Caco-2 (cell line): ENCODE measurements at regions not wholly inside any gene's neighbourhood (a gene's known extent, or its start where the extent isn't known, plus 50 kb on each side); places are given as distances from the start of the nearest gene placed in this dataset.

ENCODE experiments used
- BruUV-seq: library from RNA; stranded (reverse); fragments of 400-500 nt; replicated peaks from 2 replicates; lab custom pipeline; 2021; lab: Mats Ljungman, UMichigan
- CTCF ChIA-PET: fragments of 300-600 bp; sonication (Branson Sonifier 250); formaldehyde crosslinking; loops from one replicate; lab custom pipeline; 2022; ENCODE audit warnings: antibody characterized with exemption; lab: Charles Lee
- POLR2A ChIA-PET: fragments of 300-600 bp; sonication (Branson Sonifier 250); formaldehyde crosslinking; loops from one replicate; lab custom pipeline; 2022; ENCODE audit warnings: antibody characterized with exemption; lab: Charles Lee
- DNase-seq, 2 experiments: peaks; one replicate each; pipeline versions ENCODE4 v3.0.0 to v3.0.0-alpha.2; 2020 to 2022
- H3K27me3 ChIP-seq: replicated peaks from 2 replicates; pipeline ENCODE4 v1.6.0; 2011; ENCODE audit warnings: low read length; ENCODE audit not compliant: control insufficient read depth, insufficient read depth
- H3K36me3 ChIP-seq: 2 replicates; pipeline ENCODE4 v1.5.1; 2011; ENCODE audit warnings: low read length; ENCODE audit not compliant: control insufficient read depth, insufficient read depth
- H3K4me1 ChIP-seq: fragments of 250-450 bp; sonication (Bioruptor Pico); 2 replicates; pipeline ENCODE4 v1.5.1; 2020; ENCODE audit warnings: mild to moderate bottlenecking
- H3K4me3 ChIP-seq: 2 replicates; pipeline ENCODE4 v1.5.1; 2011; ENCODE audit warnings: low read depth, mild to moderate bottlenecking, control low read depth, low read length
- H3K9me3 ChIP-seq: fragments of 250-450 bp; sonication (Bioruptor Pico); 2 replicates; pipeline ENCODE4 v1.5.1; 2020; ENCODE audit warnings: mild to moderate bottlenecking, moderate library complexity
- H3K27ac Mint-ChIP-seq: one replicate; pipeline ENCODE4 v1.8.0; 2022; ENCODE audit warnings: mixed read lengths; ENCODE audit not compliant: unreplicated experiment
- H3K27me3 Mint-ChIP-seq: one replicate; pipeline ENCODE4 v1.8.0; 2022; ENCODE audit warnings: mixed read lengths; ENCODE audit not compliant: insufficient read depth, unreplicated experiment
- H3K36me3 Mint-ChIP-seq: one replicate; pipeline ENCODE4 v1.8.0; 2022; ENCODE audit warnings: mild to moderate bottlenecking, mixed read lengths; ENCODE audit not compliant: insufficient read depth, unreplicated experiment
- H3K4me1 Mint-ChIP-seq: one replicate; pipeline ENCODE4 v1.8.0; 2022; ENCODE audit warnings: low read depth, mixed read lengths; ENCODE audit not compliant: unreplicated experiment
- H3K4me3 Mint-ChIP-seq: one replicate; pipeline ENCODE4 v1.8.0; 2022; ENCODE audit warnings: mild to moderate bottlenecking, moderate library complexity, mixed read lengths; ENCODE audit not compliant: unreplicated experiment
- H3K9me3 Mint-ChIP-seq: one replicate; pipeline ENCODE4 v1.8.0; 2022; ENCODE audit warnings: mixed read lengths; ENCODE audit not compliant: unreplicated experiment
- intact Hi-C: fragments of 100-400 bp; cut with micrococcal nuclease; formaldehyde crosslinking; loops from one replicate; pipeline ENCODE4 v1.10.0; 2022; ENCODE audit not compliant: unreplicated experiment
- TF ChIP-seq, protein P1 (sequence below), 2 experiments: fragments of 200-600 bp in 1 of 2; IDR thresholded peaks; 1 replicate in 1 of 2; 2 replicates in 1 of 2; pipeline versions ENCODE4 v1.5.1 to v1.8.0; 2011 to 2022; ENCODE audit warnings: antibody characterized with exemption in 1 of 2, control low read depth in 1 of 2, inconsistent platforms in 1 of 2, low read depth in 1 of 2, low read length in 1 of 2, mild to moderate bottlenecking in 1 of 2, moderate library complexity in 1 of 2; ENCODE audit not compliant: insufficient read depth in 1 of 2, severe bottlenecking in 1 of 2, unreplicated experiment in 1 of 2

GRCh38 chr4:155545456-155545855 is 121.2 kb upstream of the GUCY1A1 start:
- no peak overlapping the region for H3K4me3 Mint-ChIP-seq
- Histone ChIP-seq H3K9me3 (no peaks in the 10 kb centered on the region), H3K36me3 (no peaks in the 10 kb centered on the region), H3K4me1 (no peaks in the 10 kb centered on the region), H3K27me3 (no peaks in the 10 kb centered on the region), H3K4me3 (no peak overlapping the region)
- DNase-seq = no peak
- intact Hi-C loops = no loop called here
- H3K9me3 Mint-ChIP-seq = peaks cover 8% of the 10 kb centered on the region
- ChIA-PET CTCF (no interaction called here), POLR2A (no interaction called here)
- no peaks in the 10 kb centered on the region for H3K36me3 Mint-ChIP-seq
- H3K27ac Mint-ChIP-seq = no peak overlapping the region
- H3K27me3 Mint-ChIP-seq = no peaks in the 10 kb centered on the region
- TF ChIP-seq, protein P1, sequence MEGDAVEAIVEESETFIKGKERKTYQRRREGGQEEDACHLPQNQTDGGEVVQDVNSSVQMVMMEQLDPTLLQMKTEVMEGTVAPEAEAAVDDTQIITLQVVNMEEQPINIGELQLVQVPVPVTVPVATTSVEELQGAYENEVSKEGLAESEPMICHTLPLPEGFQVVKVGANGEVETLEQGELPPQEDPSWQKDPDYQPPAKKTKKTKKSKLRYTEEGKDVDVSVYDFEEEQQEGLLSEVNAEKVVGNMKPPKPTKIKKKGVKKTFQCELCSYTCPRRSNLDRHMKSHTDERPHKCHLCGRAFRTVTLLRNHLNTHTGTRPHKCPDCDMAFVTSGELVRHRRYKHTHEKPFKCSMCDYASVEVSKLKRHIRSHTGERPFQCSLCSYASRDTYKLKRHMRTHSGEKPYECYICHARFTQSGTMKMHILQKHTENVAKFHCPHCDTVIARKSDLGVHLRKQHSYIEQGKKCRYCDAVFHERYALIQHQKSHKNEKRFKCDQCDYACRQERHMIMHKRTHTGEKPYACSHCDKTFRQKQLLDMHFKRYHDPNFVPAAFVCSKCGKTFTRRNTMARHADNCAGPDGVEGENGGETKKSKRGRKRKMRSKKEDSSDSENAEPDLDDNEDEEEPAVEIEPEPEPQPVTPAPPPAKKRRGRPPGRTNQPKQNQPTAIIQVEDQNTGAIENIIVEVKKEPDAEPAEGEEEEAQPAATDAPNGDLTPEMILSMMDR (IDR thresholded peaks at IDR 0.05; ENCODE audit: insufficient read depth in 1 of 2, low read depth in 1 of 2, low read length in 1 of 2, severe bottlenecking in 1 of 2, unreplicated experiment in 1 of 2) = no peak
- no TSS peak for BruUV-seq
- no peaks in the 10 kb centered on the region for H3K4me1 Mint-ChIP-seq

- no TSS peak for BruUV-seq
- no peak for DNase-seq
- Mint-ChIP-seq H3K36me3 (no peaks in the 10 kb centered on the region), H3K4me1 (no peaks in the 10 kb centered on the region), H3K27ac (no peak overlapping the region), H3K9me3 (peaks cover 8% of the 10 kb centered on the region), H3K27me3 (no peaks in the 10 kb centered on the region), H3K4me3 (no peak overlapping the region)
- ChIA-PET POLR2A (no interaction called here), CTCF (no interaction called here)
- H3K27me3 ChIP-seq = no peaks in the 10 kb centered on the region
- intact Hi-C loops = no loop called here
- no peaks in the 10 kb centered on the region for H3K4me1 ChIP-seq
- no peaks in the 10 kb centered on the region for H3K9me3 ChIP-seq
- TF ChIP-seq, protein P1 (IDR thresholded peaks at IDR 0.05; ENCODE audit: insufficient read depth in 1 of 2, low read depth in 1 of 2, low read length in 1 of 2, severe bottlenecking in 1 of 2, unreplicated experiment in 1 of 2) = no peak
- no peak overlapping the region for H3K4me3 ChIP-seq
- H3K36me3 ChIP-seq = no peaks in the 10 kb centered on the region
Observed at GRCh38 chr4:155544547-155544946, 122.1 kb upstream of the GUCY1A1 start.

GRCh38 chr4:155543126-155543765 is 123.4 kb upstream of the GUCY1A1 start:
- ChIA-PET CTCF (no interaction called here), POLR2A (no interaction called here)
- H3K4me1 ChIP-seq = no peaks in the 10 kb centered on the region
- peaks cover 8% of the 10 kb centered on the region for H3K9me3 Mint-ChIP-seq
- H3K27me3 ChIP-seq = no peaks in the 10 kb centered on the region
- no peaks in the 10 kb centered on the region for H3K9me3 ChIP-seq
- H3K4me3 ChIP-seq = no peak overlapping the region
- DNase-seq = no peak
- H3K27ac Mint-ChIP-seq = no peak overlapping the region
- H3K27me3 Mint-ChIP-seq = no peaks in the 10 kb centered on the region
- no peak overlapping the region for H3K4me3 Mint-ChIP-seq
- no peaks in the 10 kb centered on the region for H3K36me3 Mint-ChIP-seq
- TF ChIP-seq, protein P1 (IDR thresholded peaks at IDR 0.05; ENCODE audit: insufficient read depth in 1 of 2, low read depth in 1 of 2, low read length in 1 of 2, severe bottlenecking in 1 of 2, unreplicated experiment in 1 of 2) = no peak
- H3K36me3 ChIP-seq = no peaks in the 10 kb centered on the region
- intact Hi-C loops = no loop called here
- no TSS peak for BruUV-seq
- no peaks in the 10 kb centered on the region for H3K4me1 Mint-ChIP-seq
